ENCODE measurements at regions not wholly inside any gene's neighbourhood (a gene's known extent, or its start where the extent isn't known, plus 50 kb on each side); places are given as distances from the start of the nearest gene placed in this dataset.
"Not testable (repeated sequence)": the region's sequence is repeated elsewhere in the genome, so short reads cannot be mapped to it uniquely, and the experiment has no call there.

- POLR2A ChIA-PET: no interaction called here
- H3K9me3 ChIP-seq: no peaks in the 10 kb centered on the region
- no peaks in the 10 kb centered on the region for H3K9me2 ChIP-seq
- CTCF ChIA-PET: no interaction called here
- no peaks in the 10 kb centered on the region for H4K20me1 ChIP-seq (ENCODE audit: insufficient read depth)
- H3K4me1 ChIP-seq (ENCODE audit: control insufficient read depth in 1 of 2, insufficient read depth in 2 of 2, low read depth in 1 of 2, low read length in 1 of 2): peaks cover 0 to 9% of the 10 kb centered on the region in 2 experiments; a peak in 2 of 4 replicates
- H2AFZ ChIP-seq (ENCODE audit: low read depth): no peak overlapping the region
- WGBS (ENCODE audit: low lambda C conversion rate): 63% methylated on average over 3 of the region's 3 CpGs
- no peak for DNase-seq
- H3K36me3 ChIP-seq (replicated peaks in 1 of 2; ENCODE audit: control insufficient read depth in 1 of 2, insufficient read depth in 2 of 2, low read length in 1 of 2): no peaks in the 10 kb centered on the region
- no peaks in the 10 kb centered on the region for H3K27me3 ChIP-seq (ENCODE audit: insufficient read depth)
- H3K4me3 ChIP-seq (ENCODE audit: low read depth in 2 of 2, low read length in 1 of 2): no peak overlapping the region
- H3K4me2 ChIP-seq: no peak overlapping the region
- H3K79me2 ChIP-seq (ENCODE audit: insufficient read depth): no peaks in the 10 kb centered on the region
- no peak overlapping the region for H3K9ac ChIP-seq
- no peak overlapping the region for H3K27ac ChIP-seq (ENCODE audit: low read depth in 2 of 2, low read length in 1 of 2)
- TF ChIP-seq SMC3 (IDR thresholded peaks at IDR 0.05; ENCODE audit: low read depth, low read length) (no peak), IRF3 (IDR thresholded peaks at IDR 0.05; ENCODE audit: low read depth, low read length) (no peak), NFIC (IDR thresholded peaks at IDR 0.05; ENCODE audit: borderline replicate concordance) (no peak), ELF1 (IDR thresholded peaks at IDR 0.05) (no peak)
- H3F3A ChIP-seq (replicated peaks; ENCODE audit: insufficient read depth): no peaks in the 10 kb centered on the region
Observed at GRCh38 chr5:56755036-56755555, 60.3 kb upstream of the MAP3K1 start.

- CTCF ChIA-PET; H3K4me2 ChIP-seq; H3K9me2 ChIP-seq; H3F3A ChIP-seq (replicated peaks; ENCODE audit: insufficient read depth); DNase-seq; H3K27ac ChIP-seq (ENCODE audit: low read depth in 2 of 2, low read length in 1 of 2); H3K79me2 ChIP-seq (ENCODE audit: insufficient read depth); H3K4me1 ChIP-seq (ENCODE audit: control insufficient read depth in 1 of 2, insufficient read depth in 2 of 2, low read depth in 1 of 2, low read length in 1 of 2); H4K20me1 ChIP-seq (ENCODE audit: insufficient read depth); H3K9me3 ChIP-seq; H3K9ac ChIP-seq; H3K4me3 ChIP-seq (ENCODE audit: low read depth in 2 of 2, low read length in 1 of 2); POLR2A ChIA-PET; H3K27me3 ChIP-seq (ENCODE audit: insufficient read depth); H2AFZ ChIP-seq (ENCODE audit: low read depth); H3K36me3 ChIP-seq (replicated peaks in 1 of 2; ENCODE audit: control insufficient read depth in 1 of 2, insufficient read depth in 2 of 2, low read length in 1 of 2): not testable (repeated sequence)
- WGBS (ENCODE audit: low lambda C conversion rate): 53% methylated on average over 5 of the region's 5 CpGs
Observed at GRCh38 chr5:56753588-56753987, 61.8 kb upstream of the MAP3K1 start.

GRCh38 chr5:56751572-56752313 is 63.6 kb upstream of the MAP3K1 start:
- no peak for DNase-seq
- no peak overlapping the region for H3K27ac ChIP-seq (ENCODE audit: low read depth in 2 of 2, low read length in 1 of 2)
- no peaks in the 10 kb centered on the region for H4K20me1 ChIP-seq (ENCODE audit: insufficient read depth)
- no peak overlapping the region for H3K4me2 ChIP-seq
- H2AFZ ChIP-seq (ENCODE audit: low read depth): no peak overlapping the region
- H3K4me3 ChIP-seq (ENCODE audit: low read depth in 2 of 2, low read length in 1 of 2): no peak overlapping the region
- POLR2A ChIA-PET: no interaction called here
- peaks cover 0 to under 1% of the 10 kb centered on the region in 2 experiments; a peak in 1 of 4 replicates for H3K4me1 ChIP-seq (ENCODE audit: control insufficient read depth in 1 of 2, insufficient read depth in 2 of 2, low read depth in 1 of 2, low read length in 1 of 2)
- no peaks in the 10 kb centered on the region for H3K79me2 ChIP-seq (ENCODE audit: insufficient read depth)
- no peaks in the 10 kb centered on the region for H3F3A ChIP-seq (replicated peaks; ENCODE audit: insufficient read depth)
- WGBS (ENCODE audit: low lambda C conversion rate): 59% methylated on average over 2 of the region's 2 CpGs
- no peaks in the 10 kb centered on the region for H3K9me2 ChIP-seq
- no peaks in the 10 kb centered on the region for H3K27me3 ChIP-seq (ENCODE audit: insufficient read depth)
- no peak overlapping the region for H3K9ac ChIP-seq
- no peaks in the 10 kb centered on the region for H3K36me3 ChIP-seq (replicated peaks in 1 of 2; ENCODE audit: control insufficient read depth in 1 of 2, insufficient read depth in 2 of 2, low read length in 1 of 2)
- CTCF ChIA-PET: interaction anchor here (0.7 kb wide), 1 partner anchor 8 kb away, joined by 3 read pairs; no protein-coding TSS in a partner anchor
- H3K9me3 ChIP-seq: no peaks in the 10 kb centered on the region
- TF ChIP-seq PBX3 (IDR thresholded peaks at IDR 0.05): no peak
- no peak for TF ChIP-seq YY1 (IDR thresholded peaks at IDR 0.05; ENCODE audit: low read depth)
- TF ChIP-seq CHD2 (IDR thresholded peaks at IDR 0.05; ENCODE audit: low read length, partially characterized antibody): no peak
- TF ChIP-seq FOSL2 (IDR thresholded peaks at IDR 0.05; ENCODE audit: borderline replicate concordance, low read depth): no peak
- TF ChIP-seq USF1 (IDR thresholded peaks at IDR 0.05; ENCODE audit: borderline replicate concordance, low read depth): no peak
- TF ChIP-seq MXI1 (IDR thresholded peaks at IDR 0.05; ENCODE audit: low read depth, low read length): no peak
- TF ChIP-seq ZBTB33 (IDR thresholded peaks at IDR 0.05; ENCODE audit: borderline replicate concordance, low read depth): no peak
- TF ChIP-seq FOXM1 (IDR thresholded peaks at IDR 0.05; ENCODE audit: low read depth): no peak
- TF ChIP-seq GATA2 (CRISPR knock-in tag; IDR thresholded peaks at IDR 0.05): no peak
- no peak for TF ChIP-seq NRF1 (IDR thresholded peaks at IDR 0.05; ENCODE audit: low read depth, low read length)
- no peak for TF ChIP-seq EZH2phosphoT487 (IDR thresholded peaks at IDR 0.05; ENCODE audit: borderline replicate concordance, low read depth)
- no peak for TF ChIP-seq MAX (IDR thresholded peaks at IDR 0.05; ENCODE audit: low read depth)
- TF ChIP-seq FOXJ3 (CRISPR knock-in tag; IDR thresholded peaks at IDR 0.05): no peak
